ENCODE measurements at regions not wholly inside any gene's neighbourhood (a gene's known extent, or its start where the extent isn't known, plus 50 kb on each side); places are given as distances from the start of the nearest gene placed in this dataset.
A peak's percentile ranks its signal among the peaks of the same experiment; 100 is the strongest.

DNA sequence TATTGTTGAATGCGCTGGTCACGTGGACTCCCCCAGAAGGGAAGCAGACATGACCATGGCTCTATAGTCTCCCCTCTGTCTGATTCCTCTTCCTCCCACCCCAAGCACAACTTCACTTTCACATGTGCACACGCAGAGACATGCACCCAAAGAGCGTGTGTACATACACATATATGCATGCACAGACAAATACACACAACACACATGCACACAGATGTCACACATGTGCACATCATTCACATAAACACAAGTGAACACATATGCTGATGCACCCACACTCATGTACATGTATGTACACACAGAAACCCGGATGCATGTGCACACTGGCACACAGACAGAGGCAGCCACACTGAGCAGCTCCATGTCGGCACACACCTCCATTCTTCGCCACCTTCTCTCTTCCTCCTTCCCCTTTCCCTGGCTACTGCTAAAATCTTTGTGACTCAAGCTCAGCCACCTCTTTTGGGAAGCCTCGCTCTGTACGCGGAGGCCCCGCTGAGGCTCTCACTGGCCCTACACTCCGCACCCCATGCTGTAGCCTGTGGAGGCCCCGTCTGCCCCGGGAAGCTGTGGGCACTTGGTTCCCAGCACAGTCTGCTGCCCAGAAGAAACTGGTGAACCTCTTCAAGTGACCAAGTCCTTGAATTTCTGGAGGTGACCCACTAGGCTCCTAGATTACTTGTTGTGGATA lies 101.6 kb upstream of the TEX51 start:
- DNase-seq: no peak

DNA sequence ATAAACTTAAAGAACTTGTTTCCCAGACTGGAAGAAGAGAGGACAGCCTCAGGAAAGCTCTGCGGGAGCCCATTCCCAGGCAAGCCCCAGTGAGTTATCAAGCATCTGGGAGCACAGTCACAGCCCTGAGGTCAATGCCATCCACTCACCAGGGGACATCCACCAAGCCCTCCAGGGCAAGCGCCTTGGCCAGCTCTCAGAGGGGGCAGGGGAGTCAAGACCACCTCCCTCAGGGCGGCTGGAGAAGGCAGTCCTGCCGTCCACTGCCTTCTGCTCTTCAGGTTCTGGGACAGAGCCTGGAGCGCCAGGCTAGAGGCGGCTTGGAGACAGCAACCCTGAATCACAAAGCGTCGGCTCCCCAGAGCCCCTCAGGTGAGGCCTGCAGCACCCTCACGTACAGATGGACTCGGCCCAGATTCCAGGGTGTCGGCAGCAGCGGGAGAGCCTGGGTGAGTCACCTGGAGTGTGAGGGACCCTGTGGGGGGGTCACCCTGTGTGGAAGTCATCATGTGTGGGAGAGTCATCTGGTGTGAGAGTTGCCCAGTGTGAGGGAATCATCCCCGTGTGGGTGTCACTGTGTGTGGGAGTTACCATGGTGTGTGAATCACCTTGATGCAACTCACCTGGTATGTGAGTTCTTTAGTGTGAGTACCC lies 100.9 kb upstream of the TEX51 start:
- no peak for DNase-seq

DNA sequence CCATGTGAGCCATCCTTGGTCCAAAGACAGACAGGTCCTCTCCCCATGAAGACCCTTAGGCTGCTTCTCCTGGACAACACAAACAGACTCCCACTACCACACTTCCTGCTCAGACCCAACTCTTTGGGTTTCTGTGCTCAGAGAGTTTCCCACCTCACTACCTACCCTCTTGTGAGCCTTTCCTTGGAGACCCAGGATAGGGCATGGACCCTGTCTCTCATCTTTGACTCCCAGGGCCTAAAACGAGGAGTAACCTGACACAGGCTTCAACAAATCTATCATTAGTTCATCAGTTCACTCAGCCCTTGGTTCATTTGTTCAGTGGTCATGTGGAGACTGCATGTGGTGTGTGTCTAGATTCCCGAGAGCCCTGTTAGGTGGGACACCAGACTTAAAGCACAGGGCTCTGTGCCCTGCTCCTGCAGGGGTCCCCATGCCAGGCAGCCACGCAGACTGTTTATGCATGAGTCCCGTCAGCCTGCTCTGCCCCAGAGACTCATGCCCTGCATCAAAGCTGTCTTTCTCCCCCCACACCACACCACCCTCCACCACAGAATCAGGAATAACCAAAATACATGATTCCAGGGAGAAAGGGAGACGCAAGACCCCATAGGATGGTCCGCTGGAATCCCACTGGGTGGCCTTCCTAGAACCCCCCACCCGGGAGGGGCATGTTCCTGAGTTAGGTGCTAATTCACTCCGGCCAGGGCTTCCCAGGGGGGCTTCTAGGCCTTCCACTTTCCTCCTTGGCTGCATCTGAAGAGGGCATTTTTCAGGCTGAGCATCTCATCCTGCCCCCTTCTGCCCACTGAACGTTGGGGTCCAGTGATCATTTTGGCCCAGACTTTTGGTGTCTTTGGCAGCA lies 100.2 kb upstream of the TEX51 start:
- no peak for DNase-seq

DNA sequence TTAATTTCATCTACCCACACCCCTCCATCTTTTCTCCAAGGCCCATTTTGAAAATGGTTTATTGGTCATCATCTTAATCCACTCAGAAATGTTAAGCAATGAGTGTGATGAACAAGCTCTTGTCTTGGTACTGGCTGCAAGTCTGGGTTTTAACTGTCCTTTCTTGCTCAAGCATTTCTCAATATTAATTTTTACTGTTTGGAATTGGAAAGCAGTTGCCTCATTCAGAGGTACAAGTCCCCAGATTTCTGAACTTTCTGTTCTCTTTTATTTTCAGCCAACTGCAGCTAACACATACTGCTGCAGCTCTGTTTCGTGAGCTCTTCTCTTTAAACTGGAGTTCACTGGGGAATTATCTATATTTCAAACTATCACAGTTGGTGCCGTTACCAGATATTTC lies 99.4 kb upstream of the TEX51 start:
- no peak for DNase-seq

DNA sequence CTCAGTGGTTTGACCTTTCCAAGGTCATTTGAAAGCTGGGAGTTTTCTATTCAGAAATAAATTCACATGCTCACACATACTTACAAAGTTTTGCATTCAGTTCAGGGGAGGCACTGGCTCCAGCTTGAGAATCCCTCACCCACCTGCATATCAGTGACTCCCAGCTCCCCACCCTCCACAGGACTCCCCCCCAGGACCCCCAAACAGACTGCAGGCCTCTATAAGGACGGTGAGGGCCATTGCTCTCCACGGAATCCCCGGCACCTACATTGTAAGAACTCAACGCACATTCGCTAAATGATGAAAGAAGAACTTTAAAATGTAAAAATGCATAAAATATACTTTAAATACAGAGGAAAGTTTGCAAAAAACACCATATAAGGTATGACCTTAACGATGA lies 97.2 kb upstream of the TEX51 start:
- DNase-seq: no peak

DNA sequence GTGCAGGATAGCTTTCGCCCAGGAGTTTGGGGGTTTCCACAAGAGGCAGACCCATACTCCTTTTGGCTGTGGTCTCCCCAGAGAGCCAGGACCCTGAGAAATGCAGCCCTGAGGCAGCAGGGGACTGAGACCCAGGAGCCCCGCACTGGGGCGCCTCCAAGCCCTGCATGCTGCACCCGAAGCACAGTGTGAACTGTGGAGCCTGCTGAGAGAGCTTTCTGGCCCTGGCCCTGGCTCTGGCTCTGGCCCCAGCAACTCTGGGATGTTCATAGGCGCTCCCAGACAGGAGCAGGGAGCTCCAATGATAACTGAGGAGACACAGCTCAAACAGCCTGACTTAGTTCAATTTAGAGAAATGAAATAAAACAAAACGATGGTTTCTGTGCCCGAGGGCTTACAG lies 96.4 kb upstream of the TEX51 start:
- no peak for DNase-seq

DNA sequence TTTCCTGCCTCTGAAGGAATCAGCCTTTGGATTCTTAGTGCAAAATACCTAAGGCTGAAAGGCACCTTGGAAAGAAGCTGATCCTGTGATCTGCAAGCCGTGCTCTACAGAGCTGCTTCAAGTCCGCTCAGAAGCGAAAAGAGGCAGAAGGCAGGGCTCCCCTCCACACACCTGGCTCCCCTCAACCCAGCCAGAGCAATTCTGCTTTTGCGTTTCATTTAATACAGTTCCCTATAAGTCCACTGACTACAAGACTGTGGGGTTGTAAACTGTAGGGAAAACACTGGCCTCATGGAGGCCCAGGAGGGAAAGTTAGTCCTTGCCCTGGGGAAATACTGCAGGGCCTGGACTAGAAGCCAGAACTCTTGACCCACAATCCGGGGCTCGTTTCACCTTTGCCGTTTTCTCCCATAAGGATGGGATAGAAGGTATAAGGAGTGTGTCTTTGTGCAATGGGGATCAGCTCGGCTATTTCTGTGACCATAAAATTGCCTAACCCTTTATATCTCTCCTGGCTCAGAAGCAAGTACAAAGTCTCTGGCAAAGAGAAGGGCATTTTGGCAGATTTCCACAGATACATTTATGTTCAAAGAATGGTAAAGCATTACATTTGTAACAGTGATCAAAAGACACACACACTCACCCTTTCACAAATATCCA lies 95.8 kb upstream of the TEX51 start:
- no peak for DNase-seq

DNA sequence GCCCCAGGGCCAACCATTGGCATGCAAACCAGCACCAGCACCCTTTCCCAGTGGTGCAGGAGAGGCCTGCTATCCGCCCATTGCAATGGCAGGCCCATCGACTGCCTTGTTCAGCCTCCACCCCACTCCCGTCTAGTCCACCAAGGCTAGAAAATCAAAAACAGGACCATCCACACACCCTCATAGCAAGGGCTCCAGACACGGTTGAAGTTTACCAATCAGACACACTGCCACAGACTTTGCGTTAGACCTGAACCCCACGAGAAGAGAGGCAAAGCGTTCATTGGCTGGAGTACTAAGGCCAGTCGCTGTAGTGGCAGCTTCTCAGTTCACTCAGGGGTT lies 95.3 kb upstream of the TEX51 start:
- DNase-seq: no peak

DNA sequence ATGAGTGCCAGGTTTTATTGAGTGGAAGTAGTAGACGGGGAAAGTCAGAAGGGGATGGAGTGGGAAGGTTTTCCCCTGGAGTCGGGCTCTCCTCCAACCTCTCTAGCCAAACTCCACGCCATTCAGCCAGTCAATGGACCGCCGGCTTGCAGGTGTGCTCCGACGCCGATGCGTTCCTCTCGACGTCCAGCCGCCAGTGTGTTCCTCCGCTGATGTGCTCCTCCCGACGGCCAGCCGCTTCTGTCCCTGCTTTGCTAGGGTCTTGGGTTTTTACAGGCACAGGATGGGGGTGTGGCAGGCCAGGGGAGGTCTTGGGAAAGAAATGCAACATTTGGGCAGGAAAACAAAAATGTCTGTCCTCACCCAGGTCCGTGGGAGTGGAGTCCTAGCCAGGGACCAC lies 94.3 kb upstream of the TEX51 start:
- peak; percentile 26 for DNase-seq

DNA sequence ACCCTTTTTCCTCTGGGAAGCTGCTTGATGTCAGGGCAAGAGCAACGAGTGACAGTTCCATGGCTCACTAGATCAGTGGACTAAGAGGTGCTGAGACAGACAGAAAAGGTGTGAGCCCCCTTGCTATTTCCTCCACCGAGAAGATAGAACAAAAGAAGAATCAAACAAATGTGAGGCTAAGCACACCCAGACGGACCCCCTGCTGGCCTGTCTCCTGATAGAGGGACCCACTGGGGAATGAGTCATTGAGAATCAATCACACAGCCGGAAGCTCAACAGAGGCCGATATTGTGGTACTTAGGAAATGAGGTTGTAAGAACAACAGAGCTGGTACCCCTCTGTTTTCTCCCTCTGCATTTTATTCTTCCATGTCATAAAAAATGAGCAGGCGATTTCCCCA lies 89.8 kb upstream of the TEX51 start:
- DNase-seq: no peak

DNA sequence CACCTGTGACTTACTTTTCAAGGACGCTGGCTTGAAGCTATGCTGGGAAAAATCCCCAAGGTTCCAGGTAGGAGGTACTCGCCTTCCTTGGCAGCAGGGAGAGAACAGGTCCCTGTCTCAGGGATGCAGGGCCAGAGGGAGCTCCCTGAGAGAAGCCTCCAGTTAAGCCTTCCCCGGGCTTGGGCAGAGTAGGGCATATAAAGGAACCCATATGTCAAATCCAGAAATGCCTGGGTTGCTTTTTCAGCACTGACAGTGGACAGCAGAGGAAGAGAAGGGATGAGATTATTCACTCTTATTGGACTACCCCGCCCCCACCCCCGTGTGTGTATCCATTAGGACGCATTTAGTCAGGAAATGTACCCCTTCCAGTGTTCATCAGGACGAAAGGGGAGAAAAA lies 89.3 kb upstream of the TEX51 start:
- DNase-seq: no peak

DNA sequence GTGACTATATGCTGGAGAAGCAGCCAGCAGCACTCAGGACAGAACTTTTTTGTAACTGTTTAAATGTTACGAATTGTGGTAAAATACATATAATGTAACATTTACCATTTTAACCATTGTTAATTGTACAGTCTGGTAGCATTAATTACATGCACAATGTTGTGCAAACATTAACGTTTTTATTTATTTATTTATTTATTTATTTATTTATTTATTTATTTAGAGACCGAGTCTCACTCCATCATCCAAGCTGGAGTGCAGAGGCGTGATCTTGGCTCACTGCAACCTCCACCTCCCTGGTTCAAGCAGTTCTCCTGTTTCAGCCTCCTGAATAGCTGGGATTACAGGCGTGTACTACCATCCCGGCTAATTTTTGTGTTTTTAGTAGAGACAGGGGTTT lies 88.7 kb upstream of the TEX51 start:
- no peak for DNase-seq

DNA sequence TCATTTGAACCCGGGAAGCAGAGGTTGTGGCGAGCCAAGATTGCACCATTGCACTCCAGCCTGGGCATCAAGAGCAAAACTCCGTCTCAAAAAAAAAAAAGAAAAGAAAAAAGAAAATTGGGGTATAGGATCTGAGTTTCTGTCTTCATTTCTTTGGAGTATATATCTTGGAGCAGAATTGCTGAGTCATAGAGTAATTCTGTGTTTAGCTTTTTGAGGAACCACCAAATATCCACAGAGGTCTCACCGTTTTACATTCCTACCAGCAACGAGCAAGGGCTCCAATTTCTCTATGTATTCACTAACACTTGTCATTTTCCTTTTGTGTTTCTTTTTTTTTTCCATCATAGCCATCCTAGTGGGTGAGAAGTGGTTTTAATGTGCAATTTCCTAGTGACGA lies 87.6 kb upstream of the TEX51 start:
- no peak for DNase-seq

DNA sequence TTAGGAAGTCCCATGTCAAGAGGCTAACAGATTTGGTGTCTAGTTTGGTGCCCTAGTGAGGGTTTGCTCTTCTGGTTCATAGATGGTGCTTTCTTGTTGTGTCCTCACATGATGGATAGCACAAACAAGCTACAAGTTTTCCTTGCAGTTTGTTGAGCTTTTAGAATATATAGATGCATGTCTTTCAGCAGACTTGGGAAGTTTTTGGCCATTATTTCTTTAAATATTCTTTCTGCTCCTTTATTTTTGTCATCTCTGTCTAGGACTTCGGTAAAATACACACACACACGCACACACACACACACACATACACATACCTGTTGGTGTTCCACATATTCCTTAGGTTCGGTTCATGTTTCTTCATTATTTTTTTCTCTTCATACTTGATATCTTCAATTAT lies 81.5 kb upstream of the TEX51 start:
- DNase-seq: no peak

DNA sequence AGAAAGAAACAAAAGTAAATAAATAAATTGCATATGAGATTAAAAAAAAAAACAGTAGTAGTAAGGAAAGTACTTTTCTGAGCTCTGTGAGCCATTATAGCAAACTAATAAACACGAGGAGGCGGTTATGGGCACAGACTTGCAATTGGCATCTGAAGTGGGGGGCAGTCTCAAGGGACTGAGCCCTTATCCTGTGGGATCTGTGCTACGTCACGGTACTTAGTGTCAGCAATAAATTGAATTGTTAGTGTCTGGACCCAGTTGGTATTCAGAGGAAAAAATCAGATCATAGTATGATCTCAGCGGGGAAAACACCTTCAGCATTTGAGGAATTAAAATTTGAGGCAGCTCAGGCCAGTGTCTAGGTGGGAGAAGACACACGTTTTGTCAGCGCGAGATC lies 76.6 kb upstream of the TEX51 start:
- DNase-seq: no peak

DNA sequence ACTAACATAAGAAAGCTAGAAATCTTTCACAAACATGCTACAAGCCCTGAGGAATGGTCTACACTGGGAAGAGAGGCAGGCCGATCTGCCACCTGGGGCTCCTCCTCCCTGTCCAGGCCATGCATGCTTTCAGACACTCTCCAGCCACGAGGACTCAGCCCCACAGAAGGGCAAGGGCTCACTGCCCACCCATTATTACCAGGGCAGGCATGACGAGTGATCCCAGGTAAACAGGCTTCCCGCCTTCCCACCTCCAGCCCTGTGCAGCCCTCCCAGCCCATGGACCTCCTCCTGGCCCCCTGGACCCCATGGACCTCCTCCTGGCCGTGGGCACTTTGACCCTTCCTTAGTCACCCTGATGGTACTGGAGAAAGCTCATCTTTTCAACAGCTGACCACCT lies 75.8 kb upstream of the TEX51 start:
- no peak for DNase-seq

DNA sequence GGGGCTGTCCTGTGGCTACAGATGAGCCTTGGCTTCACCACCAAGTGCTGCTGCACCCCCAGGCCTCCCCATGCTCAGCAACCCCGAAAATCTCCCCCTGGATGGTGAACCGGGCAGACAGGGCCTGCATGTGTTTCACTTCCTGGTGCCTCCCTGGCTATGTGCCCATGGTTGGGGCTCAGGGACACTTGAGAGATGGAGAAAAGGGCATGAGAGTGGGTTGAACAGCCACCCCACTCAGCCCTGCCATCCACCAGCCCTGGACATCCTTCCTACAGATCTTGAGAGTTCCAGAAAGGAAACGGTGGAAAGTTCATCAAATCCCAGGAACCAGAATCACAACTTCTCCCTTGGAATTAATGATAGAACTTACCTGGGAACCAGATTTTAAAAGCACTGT lies 74.7 kb upstream of the TEX51 start:
- no peak for DNase-seq

DNA sequence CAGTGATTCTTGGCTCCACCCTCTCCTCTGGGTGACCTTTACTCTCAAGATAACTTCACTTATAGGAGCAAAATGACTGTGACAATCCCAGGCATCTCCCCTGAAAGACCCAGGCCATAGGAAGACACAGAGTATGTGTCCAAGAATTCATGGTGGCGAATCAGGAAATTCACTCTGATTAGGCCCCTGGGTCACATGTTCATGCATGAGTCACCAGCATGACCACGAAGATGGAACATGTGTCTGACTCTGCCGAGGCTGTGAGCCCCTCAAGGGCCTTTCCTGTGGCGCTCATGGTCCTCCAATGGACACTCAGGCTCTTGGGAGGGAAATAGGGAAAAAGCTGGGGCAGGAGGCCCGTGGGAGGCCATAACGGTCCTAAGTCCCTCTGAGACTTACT lies 74.0 kb upstream of the TEX51 start:
- DNase-seq: no peak

DNA sequence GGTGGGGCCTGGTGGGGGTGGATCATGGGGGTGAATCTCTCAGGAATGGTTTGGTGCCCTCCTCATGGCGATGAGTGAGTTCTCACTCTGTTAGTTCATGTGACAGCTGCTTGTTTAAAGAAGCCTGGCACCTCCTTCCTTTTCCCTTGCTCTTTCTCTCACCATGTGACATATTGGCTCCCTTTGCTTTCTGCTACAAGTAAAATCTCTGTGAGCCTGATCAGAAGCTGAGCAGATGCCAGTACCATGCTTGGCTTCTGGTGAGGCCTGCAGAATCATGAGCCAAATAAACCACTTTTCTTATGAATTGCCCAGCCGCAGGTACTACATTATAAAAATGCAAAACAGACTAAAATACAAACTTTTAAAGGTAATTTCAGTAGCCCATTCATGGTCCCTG lies 73.4 kb upstream of the TEX51 start:
- no peak for DNase-seq

DNA sequence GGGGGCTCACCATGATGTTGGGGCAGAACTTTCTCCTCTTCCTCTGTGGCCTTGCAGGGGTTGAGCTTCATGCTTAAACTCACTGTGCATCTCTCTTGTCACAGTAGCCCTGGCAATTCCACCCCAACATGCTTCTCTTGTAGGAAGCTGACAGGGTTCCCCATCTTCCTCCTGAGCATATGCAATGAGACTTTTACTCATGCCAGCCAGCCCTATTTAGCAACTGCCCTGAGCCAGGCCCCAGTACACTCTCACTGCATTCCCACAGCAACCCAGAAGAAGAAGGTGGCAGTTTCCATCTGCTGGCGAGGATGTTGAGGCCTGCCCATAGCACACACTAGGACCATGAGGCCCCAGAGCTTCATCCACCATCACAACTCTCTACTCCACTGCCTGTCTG lies 72.2 kb upstream of the TEX51 start:
- DNase-seq: no peak

DNA sequence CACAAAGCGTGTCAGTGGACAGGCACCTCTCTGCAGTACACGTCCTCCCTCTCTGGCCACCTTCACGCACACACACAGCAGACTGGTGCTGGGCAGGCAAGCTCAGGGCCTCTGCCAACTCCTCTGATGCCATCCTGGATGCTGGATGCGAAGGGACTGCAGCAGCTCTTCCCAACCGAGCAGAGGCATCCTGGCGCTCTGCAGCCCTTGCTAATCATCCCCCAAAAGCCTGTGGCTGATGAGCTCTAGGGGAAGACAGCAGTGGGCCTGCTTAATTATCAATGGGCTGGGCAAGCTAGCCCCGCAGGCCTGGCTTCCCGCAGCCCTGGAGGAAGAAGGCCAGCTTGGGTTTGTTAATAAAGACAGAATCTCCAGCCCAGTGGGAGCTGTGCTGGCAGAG lies 71.3 kb upstream of the TEX51 start:
- no peak for DNase-seq

DNA sequence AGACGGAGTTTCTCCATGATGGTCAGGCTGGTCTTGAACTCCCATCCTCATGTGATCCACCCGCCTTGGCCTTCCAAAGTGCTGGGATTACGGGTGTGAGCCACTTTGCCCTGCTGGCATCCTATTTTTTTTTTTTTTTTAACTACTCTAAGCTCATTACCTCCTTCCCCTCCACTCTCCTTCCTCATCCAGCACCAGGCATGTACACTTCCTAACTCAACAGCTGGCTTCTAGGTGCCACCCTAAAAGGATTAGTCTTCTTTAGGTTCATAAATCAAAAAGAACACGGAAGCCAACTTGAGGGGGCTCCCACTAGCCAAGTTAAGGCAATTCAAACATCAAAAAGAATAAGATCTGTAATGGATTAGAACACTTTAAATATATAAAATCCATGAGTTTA lies 70.6 kb upstream of the TEX51 start:
- no peak for DNase-seq

DNA sequence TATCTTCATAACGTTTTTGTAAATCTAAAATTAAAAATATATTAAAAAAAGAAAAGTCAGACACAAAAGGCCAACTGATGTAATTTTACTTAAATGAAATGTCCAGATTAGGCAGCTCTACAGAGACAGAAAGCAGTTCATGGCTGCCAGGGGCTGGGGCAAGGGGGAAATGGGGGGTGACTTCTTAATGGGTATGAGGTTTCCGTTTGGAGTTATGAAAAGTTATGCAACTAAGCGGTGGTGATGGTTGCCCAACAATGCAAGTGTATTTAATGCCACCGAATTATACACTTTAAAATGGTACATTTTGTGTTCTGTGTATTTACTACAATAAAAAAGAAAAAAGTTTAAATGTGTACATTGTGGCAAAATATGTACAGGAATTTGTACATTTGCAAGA lies 70.2 kb upstream of the TEX51 start:
- DNase-seq: no peak

All from DMS53 (cell line).